ENCODE measurements at regions not wholly inside any gene's neighbourhood (a gene's known extent, or its start where the extent isn't known, plus 50 kb on each side); places are given as distances from the start of the nearest gene placed in this dataset.

DNA sequence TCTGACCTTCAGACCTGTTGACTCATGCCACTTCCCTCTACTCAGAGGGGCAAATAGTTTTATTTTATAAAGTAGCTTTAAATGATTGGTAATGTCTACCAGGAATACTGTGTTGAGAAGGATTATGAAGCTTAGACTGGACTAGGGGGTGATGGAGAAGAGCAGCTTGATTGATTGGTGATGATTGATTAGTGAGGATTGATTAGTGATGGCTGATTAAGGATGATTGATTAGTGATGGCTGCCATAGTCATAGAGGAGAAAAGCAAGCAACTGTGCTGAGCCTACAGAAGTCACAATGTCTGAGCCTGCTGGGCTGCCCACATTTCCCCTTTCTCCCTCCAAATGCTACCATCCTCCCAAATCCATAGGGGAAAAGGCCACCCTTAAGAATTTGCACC, 206.8 kb upstream of the SALL1 start:
- intact Hi-C loops (cut with micrococcal nuclease), result no loop called here

DNA sequence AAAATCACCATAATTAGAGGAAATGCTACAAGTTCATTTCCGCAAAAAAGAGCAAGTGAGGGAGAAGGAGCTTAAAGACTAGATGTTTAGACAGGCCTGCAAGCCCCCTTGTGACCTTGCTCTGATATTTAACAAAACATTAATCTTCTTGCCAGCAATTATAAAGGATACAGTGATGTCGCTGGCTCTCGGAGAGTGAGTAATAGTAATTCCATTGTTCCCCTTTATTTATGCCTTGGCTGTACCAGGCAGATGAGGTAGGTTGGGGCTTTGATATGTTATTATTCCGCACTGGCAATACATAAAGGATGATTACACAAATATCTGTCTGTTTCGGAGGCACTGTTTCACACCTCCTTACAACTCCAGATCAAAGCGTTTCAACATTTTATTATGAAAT, 204.8 kb upstream of the SALL1 start:
- intact Hi-C loops (cut with micrococcal nuclease), result no loop called here

DNA sequence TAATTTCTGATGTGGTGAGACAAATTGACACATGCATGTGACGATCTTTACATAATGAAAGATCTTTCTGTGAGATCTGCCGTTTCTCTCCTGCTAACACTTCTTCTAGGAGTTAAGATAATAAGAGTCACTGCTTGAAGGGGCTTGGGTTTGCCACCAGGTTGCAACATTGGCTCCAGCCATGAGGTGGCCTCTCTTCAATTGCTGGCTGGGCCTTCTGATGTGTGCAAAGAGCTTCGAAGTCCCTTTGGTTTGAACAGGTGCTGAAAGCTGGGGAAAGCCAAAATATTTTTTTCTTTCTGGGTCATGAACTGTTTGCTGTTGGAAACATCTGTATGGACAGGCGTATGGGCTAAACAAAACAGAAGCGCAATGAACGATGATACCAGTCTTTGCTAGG, 204.1 kb upstream of the SALL1 start:
- intact Hi-C loops (cut with micrococcal nuclease), result no loop called here

DNA sequence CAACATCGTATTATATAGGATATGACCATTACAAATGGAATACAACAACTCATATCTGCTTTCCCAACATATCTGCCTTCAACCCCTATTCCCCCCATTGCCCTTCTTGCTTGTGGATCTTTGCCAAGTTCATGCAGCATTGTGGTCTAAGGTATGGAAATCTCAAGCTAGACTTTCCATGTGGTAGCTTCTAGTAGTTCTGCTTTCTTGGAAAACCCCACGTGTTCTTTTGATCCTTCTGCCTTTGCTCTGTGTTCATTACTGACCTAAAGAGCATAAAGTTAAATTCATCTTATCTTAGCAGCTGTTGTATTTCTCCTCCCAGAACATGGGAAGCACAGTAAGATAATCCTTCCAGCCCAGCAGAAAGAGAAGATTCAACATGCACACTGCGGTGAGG, 202.0 kb upstream of the SALL1 start:
- intact Hi-C loops (cut with micrococcal nuclease), result no loop called here

DNA sequence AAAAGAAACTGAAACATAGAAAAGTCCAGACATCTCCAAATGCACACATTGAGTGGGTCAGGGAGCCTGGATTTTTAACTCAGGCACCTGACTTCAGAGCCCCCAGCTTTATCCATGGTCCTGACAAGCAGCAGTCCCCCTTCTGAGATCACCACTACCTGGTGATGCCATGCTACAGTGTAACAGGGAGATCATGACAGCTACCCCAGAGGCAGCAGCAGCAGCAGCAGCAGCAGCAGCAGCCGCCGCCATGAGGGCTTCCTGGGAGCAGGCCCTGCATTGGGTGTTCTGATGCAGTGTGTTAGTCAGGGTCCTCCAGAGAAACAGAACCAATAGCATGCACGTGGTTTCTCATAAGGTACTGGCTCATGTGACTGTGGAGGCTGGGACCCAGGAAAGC, 198.6 kb upstream of the SALL1 start:
- intact Hi-C loops (cut with micrococcal nuclease), result no loop called here

DNA sequence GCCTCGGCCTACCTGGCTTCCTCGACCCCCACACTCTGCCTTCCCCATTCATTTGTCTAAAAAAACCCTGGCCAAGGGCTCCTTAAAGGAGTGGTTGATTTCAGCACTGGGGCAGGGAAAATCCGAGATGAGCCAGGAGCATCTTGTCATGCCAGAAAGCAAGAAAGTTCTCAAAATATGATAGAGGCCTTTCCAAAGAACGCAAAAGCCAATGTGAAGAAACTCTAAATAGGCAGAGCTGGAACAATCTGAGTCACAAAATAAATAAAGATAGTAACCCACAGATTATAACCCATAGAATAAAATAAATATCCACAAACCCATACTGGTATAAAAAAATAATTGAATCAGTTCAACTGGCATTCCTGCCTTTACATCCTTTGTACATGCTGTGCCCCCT, 192.3 kb upstream of the SALL1 start:
- intact Hi-C loops (cut with micrococcal nuclease), result no loop called here

DNA sequence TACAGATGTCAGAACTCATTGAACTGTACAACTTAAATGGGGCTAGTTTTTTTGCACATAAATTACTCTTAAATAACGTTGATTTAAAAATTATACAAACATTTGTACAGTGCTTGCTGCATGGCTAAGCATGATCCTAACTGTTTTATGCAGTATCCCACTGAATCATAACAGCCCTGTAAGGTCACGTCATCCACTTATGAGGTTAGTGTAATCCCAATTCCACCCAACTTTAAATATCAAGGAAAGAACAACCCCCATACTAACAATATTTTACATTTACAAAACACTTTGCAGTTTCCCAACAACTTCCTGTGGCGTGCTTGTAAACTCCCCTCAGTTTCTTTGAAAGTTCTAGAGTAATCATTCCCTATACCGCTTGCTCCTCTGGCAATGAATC, 190.1 kb upstream of the SALL1 start:
- intact Hi-C loops (cut with micrococcal nuclease), result no loop called here

DNA sequence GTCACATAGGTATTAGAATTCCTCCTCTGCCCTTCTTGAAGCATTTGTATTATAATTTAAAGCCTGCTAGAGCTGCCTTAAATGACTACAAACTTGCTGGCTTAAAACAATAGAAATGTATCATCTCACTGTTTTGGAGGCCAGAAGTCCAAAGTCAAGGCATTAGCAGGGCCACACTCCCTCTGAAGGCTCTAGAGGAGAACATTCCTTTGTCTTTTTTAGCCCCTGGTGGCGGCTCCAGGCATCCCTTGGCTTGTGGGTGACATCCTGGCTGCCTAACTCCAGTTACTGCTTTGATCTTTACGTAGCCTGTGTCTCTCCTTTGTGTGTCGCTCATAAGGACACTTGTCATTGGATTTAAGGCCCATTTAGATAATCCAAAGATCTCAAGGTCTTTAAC, 186.6 kb upstream of the SALL1 start:
- intact Hi-C loops (cut with micrococcal nuclease), result no loop called here

DNA sequence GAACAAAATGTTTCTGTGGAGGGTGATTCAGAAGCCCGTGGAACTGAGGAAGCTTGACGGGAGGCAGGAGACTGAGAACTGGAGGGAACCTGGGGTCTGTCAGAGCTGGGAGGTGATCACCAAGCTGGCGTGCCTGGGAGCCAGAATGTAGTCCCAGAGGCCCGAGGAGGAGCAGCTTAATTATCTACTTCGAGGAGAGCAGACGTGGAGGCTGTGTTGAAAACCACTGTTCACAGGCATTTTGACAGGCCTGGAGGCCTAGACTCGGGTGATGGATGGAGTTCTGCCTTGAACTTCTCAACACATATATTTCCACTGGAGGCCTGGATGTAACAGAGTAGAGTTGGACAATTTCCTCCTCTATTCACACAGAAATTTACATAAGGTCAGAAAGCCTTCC, 177.7 kb upstream of the SALL1 start:
- intact Hi-C loops (cut with micrococcal nuclease), result no loop called here

DNA sequence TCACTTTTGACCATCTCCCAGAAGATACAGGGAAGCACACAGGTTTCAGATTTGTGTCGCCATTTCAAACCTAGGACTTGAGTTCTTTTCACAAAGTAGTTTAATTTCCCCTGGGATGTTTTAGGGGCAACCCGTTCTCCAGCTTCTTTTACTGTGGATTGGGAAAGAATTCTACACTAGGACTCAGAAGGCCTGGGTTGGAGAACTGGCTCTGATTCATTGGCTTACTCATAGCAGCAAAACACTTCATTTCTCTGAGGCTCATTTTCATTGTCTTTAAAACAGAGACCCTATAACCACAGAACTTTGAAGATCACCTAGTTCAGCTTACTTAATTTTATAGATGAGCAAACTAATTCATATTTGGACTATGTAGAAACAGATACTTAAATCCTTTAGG, 175.9 kb upstream of the SALL1 start:
- intact Hi-C loops (cut with micrococcal nuclease), result no loop called here

DNA sequence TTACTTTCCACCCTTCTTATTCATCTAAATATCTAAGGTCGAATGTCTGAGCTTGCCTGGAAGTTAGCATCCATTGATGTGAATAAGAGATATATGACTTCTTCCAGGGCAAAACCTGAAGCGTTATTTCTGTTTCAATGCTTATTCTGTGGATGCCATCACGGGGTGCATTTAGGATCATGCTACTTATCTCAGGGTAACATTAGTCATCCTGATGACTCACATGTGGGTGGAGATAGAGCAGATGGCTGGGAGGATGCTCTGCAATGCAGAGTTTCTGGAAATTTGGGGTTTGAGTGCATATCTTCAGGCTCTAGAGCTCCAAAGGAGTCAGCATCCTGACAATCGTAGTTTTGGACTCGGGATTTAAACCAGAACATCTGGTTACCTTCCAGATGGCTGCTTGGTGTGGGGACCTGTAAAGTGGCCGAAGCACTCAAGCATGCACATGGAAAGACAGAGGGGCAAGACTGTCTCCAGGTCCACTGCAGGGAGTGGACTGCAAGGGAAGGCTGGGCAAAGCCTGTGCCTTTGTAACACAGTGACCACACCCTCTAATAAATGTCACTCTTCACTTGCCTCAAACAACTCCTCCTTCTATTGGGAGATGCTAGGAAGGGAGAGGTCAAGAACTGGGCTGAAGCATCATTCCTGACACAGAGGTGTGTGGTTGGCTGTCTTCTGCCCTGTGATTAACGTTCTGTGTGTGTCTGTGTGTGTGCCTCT, 175.2 kb upstream of the SALL1 start:
- intact Hi-C loops (cut with micrococcal nuclease), result no loop called here

DNA sequence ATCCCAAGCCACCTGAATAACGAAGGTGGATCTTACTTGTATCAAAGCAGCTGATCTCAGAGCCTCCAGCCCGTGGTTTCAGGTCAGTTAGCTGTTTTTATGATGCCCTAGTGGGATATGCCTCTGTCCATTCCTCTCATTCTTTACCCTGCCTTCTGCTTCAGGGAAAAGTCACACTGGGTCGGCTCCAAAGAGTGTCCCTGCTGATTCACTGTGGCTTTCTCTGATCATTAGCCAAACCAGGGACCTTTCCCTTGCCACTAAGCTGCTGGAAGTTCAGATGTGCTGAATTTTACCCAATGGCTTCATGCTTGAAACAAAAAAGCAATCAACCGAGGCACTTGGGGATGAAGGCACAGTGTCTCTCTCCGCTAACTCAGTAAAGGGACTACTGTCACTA, 170.2 kb upstream of the SALL1 start:
- intact Hi-C loops (cut with micrococcal nuclease), result no loop called here

DNA sequence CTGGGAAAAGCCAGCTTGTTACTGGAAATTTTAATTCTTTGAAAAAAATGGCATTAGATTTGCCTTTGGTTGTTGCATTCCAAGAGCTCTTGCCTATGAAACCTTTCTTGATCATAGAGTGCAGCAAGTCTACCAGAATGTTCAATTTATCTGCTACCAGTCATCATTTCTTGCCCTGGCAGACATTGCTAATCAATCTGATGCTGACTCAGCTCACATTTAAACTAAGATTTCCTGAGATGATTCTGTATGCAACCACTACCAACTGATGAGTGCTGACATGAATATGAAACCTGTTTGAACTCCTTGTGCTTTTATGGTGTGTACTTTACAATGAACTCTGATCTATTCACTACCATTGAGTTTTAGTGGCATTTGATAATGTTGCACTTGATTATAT, 166.5 kb upstream of the SALL1 start:
- intact Hi-C loops (cut with micrococcal nuclease), result no loop called here

DNA sequence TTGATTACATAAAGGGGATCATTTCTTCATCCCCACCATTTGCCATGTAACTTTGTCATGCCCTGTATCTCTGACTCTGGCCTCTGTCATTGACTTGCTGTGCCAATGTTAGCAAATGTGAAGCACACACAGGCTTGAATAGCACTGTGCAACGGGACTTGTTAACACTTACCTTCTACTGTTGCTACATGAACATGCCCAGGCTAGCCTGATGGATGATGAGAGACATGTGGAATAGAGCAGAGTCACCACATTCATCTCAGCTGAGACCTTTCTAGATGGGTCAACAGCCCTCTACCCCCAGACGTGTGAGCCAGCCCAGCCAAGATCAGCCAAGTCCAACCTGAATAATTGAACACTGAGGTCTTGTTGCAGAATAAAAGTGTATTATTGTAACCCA, 162.1 kb upstream of the SALL1 start:
- intact Hi-C loops (cut with micrococcal nuclease), result no loop called here

DNA sequence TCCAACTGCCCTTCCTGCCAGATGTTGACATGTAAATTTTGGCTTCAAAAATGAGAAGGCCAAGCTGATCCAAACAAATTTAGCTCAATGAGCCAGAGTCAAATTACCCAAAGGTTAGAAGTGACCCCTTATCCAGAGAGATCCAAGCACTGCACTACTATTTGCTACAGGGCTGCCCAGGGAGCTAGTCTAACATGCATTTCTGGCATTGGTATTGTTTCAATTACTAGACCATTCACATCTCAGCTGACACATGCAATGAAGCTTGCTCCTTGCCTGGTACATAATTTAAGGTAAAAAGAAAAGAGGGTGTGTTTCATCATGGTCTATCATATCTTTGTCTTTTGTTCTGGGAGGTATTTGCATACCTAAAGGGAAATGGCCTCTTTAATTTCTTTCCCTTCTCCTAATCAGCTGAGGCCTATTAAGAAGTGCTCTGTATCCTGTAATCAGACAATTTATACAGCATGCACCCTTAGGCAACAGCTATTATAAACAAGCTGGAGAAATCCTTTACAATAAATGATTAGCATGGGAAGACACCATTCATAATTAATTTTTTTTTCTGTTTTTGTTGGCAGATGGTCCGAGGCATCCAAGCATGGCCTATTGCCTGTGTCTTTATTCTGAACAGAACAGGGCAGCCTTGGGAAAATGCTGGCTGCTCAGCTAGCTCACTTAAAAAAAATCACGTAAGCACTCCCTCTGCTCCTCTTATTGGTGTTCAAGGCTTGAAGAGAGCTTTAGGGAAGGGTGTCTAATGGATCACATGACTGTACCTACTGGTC, 161.5 kb upstream of the SALL1 start:
- intact Hi-C loops (cut with micrococcal nuclease), result no loop called here

DNA sequence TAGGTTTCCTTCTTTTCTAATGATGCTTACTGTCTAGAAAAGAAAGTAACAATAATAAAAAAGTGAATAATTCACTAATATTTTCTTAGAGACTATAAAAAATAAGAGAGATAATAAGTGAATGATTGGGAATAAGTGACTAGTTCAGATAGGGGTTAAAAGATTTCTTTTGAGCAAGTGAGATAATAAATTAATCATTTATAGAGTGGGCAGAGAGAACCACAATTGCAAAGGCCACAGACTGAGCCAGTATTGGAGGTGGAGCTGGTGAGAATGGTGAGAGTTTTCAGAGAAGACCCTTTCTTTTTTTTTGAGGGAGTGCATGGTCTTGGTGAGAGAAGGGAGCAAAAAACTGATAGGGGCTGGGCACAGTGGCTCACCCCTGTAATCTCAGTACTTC, 159.1 kb upstream of the SALL1 start:
- intact Hi-C loops (cut with micrococcal nuclease), result no loop called here

DNA sequence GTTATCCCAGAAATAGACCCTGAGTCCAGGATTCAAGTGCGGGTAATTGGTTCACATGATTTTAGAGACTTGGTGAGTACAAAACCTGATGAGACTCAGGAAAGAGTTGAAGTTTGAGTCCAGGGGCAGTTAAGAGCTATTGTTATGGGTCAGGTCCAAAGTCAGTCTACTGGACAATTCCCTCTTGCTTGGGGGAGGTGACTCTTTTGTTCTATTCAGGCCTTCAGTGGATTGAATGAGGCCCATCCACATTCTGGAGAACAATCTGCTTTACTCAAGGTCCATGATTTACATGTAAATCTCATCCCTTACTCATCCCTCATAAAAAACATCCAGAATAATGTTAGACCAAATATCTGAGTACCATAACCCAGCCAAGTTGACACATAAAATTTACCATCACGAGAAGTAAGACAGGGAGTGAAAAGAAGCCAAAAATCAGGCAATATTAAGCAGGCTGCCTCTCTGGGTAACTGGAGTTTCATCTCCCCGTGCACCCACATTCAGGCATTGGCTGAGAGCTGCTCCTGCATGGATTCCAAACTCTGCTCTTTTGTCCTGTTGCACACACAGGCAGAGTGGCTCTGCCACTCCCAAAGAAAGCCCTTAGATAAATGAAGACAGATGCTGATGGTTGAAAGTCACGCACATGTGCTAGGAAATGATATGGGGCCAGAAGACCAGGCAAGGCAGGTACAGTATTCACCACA, 156.0 kb upstream of the SALL1 start:
- intact Hi-C loops (cut with micrococcal nuclease), result no loop called here

DNA sequence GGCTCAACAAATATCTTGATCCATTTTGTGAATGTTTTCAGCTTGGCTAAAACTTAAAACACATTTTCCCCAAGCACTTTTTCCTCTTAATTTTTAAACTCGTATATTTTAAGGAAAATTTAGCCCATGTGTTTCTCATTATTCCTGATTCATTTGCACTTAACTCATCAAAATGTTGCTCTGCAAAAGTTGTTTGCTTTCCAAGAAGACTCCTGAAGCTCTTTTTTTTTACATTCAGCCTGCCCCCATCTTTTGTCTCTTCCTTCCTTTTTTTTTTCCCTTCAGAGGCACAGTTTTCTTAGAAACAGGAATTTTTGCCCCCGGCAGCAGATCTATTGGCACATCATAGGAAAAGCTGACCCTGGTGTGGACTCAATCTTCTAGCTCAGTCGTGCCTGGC, 155.0 kb upstream of the SALL1 start:
- intact Hi-C loops (cut with micrococcal nuclease), result no loop called here

DNA sequence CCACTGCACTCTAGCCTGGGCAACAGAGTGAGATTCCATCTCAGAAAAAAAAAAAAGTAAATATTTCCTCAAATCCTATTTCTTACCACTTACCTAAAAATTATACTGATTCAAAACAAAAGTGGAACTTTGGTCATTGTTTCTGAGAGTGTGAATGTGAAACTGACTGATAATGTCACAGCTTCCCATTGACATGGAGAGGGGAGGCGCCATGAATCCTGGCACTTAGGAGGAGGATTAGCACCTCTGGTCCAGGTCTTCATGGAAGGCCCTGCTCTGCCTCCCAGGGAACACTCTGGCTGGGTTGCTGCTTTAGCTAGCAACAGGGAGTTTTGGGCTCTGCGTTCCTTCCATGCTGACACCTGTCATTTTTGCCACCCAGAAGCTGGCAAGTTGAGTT, 154.3 kb upstream of the SALL1 start:
- intact Hi-C loops (cut with micrococcal nuclease), result no loop called here

DNA sequence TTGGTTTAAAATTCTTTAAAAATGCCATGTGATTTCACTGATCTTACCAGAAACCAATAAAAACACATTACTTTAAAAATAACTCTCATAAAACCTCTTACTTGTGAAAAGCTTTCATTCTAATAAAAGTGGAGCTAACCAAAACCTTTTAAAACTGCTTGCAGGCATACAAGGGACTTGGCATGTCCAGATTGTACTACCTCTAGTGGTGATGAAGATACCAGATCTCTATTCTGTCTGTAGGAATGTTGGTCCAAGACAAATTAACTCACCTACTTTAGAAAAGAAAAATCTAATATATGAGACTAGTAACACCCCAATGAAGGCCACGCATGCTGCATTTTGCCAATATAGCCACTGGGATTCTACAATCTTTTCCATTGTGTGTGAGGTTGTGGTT, 151.0 kb upstream of the SALL1 start:
- intact Hi-C loops (cut with micrococcal nuclease), result no loop called here

DNA sequence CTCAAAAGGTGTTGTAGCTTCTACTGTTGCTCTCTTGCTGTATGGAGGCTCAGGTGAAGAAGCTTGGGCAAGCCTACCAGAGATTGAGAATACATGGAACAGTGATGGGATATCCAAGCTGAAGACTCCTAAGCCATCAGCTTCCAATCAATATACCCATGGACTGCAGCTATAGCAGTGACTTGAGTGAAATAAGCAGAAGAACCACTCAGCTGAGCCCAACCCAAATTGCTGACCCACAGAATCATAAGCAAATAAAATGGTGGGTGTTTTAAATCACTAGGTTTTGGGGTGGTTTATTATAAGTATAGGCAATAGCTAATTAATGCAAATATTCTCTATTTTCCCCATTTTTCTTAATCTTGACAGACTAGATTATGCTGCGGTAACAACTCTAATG, 147.7 kb upstream of the SALL1 start:
- intact Hi-C loops (cut with micrococcal nuclease), result no loop called here

DNA sequence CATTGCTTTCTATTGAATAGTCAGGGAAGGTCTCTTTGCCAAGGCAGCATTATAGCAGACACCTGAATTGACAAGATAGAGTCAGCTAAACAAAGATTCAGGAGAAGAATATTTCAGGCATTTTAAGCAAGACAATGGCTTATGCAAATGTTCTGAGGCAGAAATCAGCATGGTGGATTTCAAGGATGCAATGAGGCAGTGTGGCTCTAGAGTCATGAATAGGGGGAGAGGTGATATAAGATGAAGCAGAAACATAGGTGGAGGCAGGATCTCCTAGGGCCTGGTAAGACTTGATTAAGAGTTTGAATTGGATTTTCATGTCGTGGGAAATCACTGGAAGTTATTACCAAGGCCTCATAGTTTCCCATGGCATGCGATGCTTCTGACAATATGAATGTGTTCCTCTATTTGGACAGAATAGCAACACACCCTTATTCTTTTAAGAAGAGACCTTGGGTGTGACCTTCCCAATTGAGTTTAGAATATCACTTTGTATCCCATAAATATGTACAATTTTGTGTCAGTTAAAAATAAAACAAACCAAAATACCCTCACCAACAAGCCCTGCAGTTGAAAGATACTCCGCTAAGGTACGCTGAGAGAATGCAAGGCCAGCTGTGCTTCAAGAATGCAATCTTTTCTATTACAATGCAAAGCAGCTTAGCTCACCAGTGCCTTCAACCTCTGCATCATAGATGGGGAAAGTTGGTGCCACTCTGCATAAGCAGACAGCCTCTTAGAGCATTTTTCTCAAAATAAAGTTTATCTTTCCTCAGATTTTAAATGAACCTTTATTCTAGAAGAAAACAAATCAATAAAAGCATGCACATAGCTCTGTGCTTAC, 139.6 kb upstream of the SALL1 start:
- intact Hi-C loops (cut with micrococcal nuclease), result no loop called here

All from T-helper 1 cell treated with Interleukin-12 subunit alpha and Interleukin-12 subunit beta and Interleukin-4 antibody, amounts not matched to agents 30 ng/mL and 1 ng/mL, for 36 hours (primary cell).